Erythroblast (primary cell): ENCODE measurements at regions not wholly inside any gene's neighbourhood (a gene's known extent, or its start where the extent isn't known, plus 50 kb on each side); places are given as distances from the start of the nearest gene placed in this dataset.

Source experiments
- GATA1 ChIP-seq: IDR thresholded peaks from 2 replicates; pipeline ENCODE4 v1.6.1; 2011; ENCODE audit warnings: low read depth, mild to moderate bottlenecking, control low read depth, low read length, moderate library complexity
- POLR2A ChIP-seq: IDR thresholded peaks from 2 replicates; pipeline ENCODE4 v1.6.1; 2011; ENCODE audit warnings: mild to moderate bottlenecking, low read length

DNA sequence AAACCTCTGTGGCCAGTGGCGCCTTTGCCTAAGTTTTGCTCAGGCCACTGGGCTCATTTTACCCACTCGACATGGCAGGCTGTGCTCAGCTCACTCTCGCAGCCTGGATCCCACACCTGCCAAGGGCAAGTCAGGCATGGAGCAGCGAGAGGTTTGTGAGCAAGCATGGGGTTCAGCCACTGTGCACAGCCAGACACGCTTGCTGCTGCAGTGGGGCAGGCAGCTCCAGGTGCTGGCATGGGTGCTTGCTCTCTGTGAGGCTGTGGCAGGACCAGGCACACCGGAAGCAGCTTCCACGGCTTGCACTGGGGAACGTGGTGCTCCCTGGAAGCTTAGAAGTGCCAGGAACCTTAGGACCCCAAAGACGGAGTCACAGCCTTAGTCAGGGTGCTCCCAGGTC lies 470.1 kb downstream of the CDH9 start:
- no peak for TF ChIP-seq POLR2A
- no peak for TF ChIP-seq GATA1
